Heart right ventricle (tissue), 16 donors: ENCODE measurements at regions not wholly inside any gene's neighbourhood (a gene's known extent, or its start where the extent isn't known, plus 50 kb on each side); places are given as distances from the start of the nearest gene placed in this dataset.

Source experiments
- ATAC-seq, 8 donors: fragments of 200-7000 bp; cut with Tn5 transposase; one replicate each; pipeline ENCODE4 v1.9.1; 2020; ENCODE audit warnings: mild to moderate bottlenecking in 8 of 8, moderate library complexity in 8 of 8, moderate number of reproducible peaks in 1 of 8
- DNase-seq, 2 donors: peaks; one replicate each; pipeline ENCODE4 v3.0.0-alpha.2; 2020
- H3K27ac ChIP-seq, 10 donors: fragments of 200-600 bp; sonication (generic) in 2 of 10; one replicate each; pipeline versions ENCODE4 v1.5.0 to v1.8.0; 2020 to 2022; ENCODE audit warnings: mild to moderate bottlenecking in 3 of 10
- H3K27me3 ChIP-seq, 7 donors: fragments of 200-600 bp; one replicate each; pipeline ENCODE4 v1.8.0; 2021 to 2022; ENCODE audit warnings: mild to moderate bottlenecking in 2 of 7
- H3K36me3 ChIP-seq, 9 donors: fragments of 200-600 bp; sonication (generic) in 1 of 9; one replicate each; pipeline versions ENCODE4 v1.5.0 to v1.8.0; 2020 to 2022; ENCODE audit warnings: mild to moderate bottlenecking in 2 of 9
- H3K4me1 ChIP-seq, 9 donors: fragments of 200-600 bp; sonication (generic) in 1 of 9; one replicate each; pipeline versions ENCODE4 v1.5.0 to v1.8.0; 2020 to 2022; ENCODE audit warnings: mild to moderate bottlenecking in 4 of 9
- H3K4me3 ChIP-seq, 10 donors: fragments of 200-600 bp; sonication (generic) in 2 of 10; one replicate each; pipeline versions ENCODE4 v1.5.0 to v1.8.0; 2020 to 2022; ENCODE audit warnings: mild to moderate bottlenecking in 7 of 10, moderate library complexity in 2 of 10
- H3K9me3 ChIP-seq, 11 donors: fragments of 200-600 bp in 10 of 11; sonication (generic) in 2 of 11; one replicate each; pipeline versions ENCODE4 v1.5.0 to v1.8.0; 2013 to 2022; ENCODE audit warnings: mild to moderate bottlenecking in 2 of 11, control low read depth in 1 of 11, moderate library complexity in 1 of 11
- WGBS, 2 donors: extraction: QIAGEN DNeasy Blood & Tissue Kit; methylation state at CpG; one replicate each; pipeline ENCODE4 v1.1.7; 2013; ENCODE audit warnings: inconsistent platforms in 1 of 2; 5-methylcytosine and 5-hydroxymethylcytosine counted together
- intact Hi-C, 10 donors: fragments of 100-400 bp; cut with DNase I; formaldehyde crosslinking; loops; one replicate each; pipeline versions ENCODE4 v1.11.1 to v1.14.2; 2022
- TF ChIP-seq, protein P1 (sequence below), 9 donors: fragments of 200-600 bp; sonication (generic) in 2 of 9; IDR thresholded peaks; one replicate each; pipeline versions ENCODE4 v1.5.0 to v1.8.0; 2021 to 2022; ENCODE audit warnings: antibody characterized with exemption in 9 of 9, mild to moderate bottlenecking in 5 of 9, moderate library complexity in 1 of 9
- donor health status: Arrhythmogenic right ventricular cardiomyopathy.
- donor health status: ischemic (EF 13 %, LVEDD 7.1; RV severe dilation, severe dysfunction).
- donor health status: healthy with polysubstance abuse.
- donor health status: DM: no; HTN: yes; CAD: no.
- donor health status: DM: no; HTN: no; CAD: no.
- donor health status: ischemic (EF 25% LVEDD 6.9; RV normal size, moderate dysfunction).
- donor health status: ischemic (EF 25% LVEDD 5.7; RV mildly dilated, moderate dysfunction).
- donor health status: healthy.
- donor health status: DM: yes; HTN: yes; CAD: no.
- donor health status: Ischemic cardiomyopathy.
- donor health status: ischemic (EF 35%, LVEDD 5.7; RV mildly dilated, moderate dysfunction).
- donor health status: nonischemic (EF 11% LVEDD 7.7; RV severe dilation, severe dysfunction).
- donor health status: DM: yes; HTN: yes; CAD: no.
- donor health status: PGD.
- donor health status: ischemic (EF 29% LVEDD 5.4; RV normal size, mild dysfunction).
- donor health status: nonischemic (EF 23%, LVEDD 6.1; RV moderate dilation, normal function).

DNA sequence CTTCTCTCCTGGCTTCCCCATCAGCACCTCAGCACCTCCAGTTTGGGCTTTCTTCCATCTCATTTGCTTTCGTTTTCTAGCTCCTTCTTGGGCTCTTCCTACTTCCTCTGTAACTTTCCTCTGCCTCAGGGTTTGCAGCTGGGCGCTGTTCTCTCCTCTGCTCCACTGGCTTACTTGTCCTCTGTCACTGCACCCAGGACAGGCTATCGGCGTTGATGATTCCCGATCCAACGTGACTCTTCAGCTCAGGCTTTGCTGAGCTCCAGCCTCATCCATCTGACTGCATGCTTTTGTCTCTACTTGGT, 362.4 kb downstream of the CYRIA start:
- ATAC-seq (no peak), DNase-seq (no peak)
- H3K27ac ChIP-seq, result no peak overlapping the region
- TF ChIP-seq, protein P1, sequence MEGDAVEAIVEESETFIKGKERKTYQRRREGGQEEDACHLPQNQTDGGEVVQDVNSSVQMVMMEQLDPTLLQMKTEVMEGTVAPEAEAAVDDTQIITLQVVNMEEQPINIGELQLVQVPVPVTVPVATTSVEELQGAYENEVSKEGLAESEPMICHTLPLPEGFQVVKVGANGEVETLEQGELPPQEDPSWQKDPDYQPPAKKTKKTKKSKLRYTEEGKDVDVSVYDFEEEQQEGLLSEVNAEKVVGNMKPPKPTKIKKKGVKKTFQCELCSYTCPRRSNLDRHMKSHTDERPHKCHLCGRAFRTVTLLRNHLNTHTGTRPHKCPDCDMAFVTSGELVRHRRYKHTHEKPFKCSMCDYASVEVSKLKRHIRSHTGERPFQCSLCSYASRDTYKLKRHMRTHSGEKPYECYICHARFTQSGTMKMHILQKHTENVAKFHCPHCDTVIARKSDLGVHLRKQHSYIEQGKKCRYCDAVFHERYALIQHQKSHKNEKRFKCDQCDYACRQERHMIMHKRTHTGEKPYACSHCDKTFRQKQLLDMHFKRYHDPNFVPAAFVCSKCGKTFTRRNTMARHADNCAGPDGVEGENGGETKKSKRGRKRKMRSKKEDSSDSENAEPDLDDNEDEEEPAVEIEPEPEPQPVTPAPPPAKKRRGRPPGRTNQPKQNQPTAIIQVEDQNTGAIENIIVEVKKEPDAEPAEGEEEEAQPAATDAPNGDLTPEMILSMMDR (IDR thresholded peaks at IDR 0.05), result no peak
- H3K4me3 ChIP-seq, result peak overlapping the region in 1 of 10 donors; percentile 17
- no peaks in the 10 kb centered on the region for H3K36me3 ChIP-seq
- peaks cover 0 to 37% (median 19%) of the 10 kb centered on the region in 7 donors for H3K27me3 ChIP-seq
- H3K4me1 ChIP-seq, result no peaks in the 10 kb centered on the region
- WGBS, 2 donors, result 59 to 67% methylated on average over 6 of the region's 6 CpGs
- intact Hi-C loops, result loop anchor here in 1 of 10 donors (10.0 kb wide), 1 partner anchor 302 kb away; no protein-coding TSS in a partner anchor
- H3K9me3 ChIP-seq, result peaks cover 0 to 22% (median 6%) of the 10 kb centered on the region in 11 donors

DNA sequence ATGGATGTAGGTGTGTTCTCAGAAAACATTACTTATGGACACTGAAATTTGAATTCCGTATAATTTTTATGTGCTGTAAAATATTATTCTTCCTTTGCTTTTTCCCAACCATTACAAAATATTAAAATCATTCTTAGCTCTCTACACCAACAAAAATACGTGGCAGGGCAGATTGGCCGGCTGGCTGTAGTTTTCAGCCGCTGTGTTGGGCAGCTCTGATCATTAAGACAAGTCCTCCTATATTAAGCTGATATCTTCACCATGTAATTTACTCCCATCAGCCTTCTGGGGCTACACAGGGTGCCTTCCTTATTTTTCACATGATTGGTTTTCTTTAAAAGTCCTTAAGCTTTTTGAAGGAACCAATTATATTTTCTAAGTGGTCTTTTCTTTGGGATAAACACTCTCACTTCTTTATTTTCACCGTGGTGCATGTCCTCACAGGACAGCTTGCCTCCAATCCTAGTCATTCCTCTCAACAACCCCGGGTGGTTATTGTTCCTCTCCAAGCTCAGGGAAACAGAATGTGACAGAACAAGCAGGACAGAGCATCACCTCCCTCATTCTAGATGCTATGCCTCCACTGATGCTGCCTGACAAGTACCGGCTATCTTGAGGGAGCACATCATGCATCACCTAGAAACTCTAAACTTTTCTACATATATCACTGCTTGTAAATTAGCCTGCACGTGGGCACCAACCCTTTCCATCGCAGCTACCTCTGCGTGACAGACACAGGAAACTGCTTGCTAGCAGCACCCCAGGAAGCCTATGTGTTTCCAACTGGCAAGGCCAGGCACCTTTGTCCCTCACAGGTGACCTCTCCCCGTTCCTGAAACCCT, 362.3 kb downstream of the MYCN start:
- 69 to 76% methylated on average over 11 of the region's 11 CpGs for WGBS, 2 donors
- peaks cover 0 to 22% (median 6%) of the 10 kb centered on the region in 11 donors for H3K9me3 ChIP-seq
- H3K27me3 ChIP-seq, result peaks cover 0 to 37% (median 18%) of the 10 kb centered on the region in 7 donors
- TF ChIP-seq, protein P1 (IDR thresholded peaks at IDR 0.05), result no peak
- no peaks in the 10 kb centered on the region for H3K36me3 ChIP-seq
- ATAC-seq (no peak), DNase-seq (no peak)
- intact Hi-C loops, result loop anchor here in 1 of 10 donors (10.0 kb wide), 1 partner anchor 302 kb away; no protein-coding TSS in a partner anchor
- H3K4me3 ChIP-seq, result peak overlapping the region in 1 of 10 donors; percentile 17
- no peaks in the 10 kb centered on the region for H3K4me1 ChIP-seq
- no peak overlapping the region for H3K27ac ChIP-seq

DNA sequence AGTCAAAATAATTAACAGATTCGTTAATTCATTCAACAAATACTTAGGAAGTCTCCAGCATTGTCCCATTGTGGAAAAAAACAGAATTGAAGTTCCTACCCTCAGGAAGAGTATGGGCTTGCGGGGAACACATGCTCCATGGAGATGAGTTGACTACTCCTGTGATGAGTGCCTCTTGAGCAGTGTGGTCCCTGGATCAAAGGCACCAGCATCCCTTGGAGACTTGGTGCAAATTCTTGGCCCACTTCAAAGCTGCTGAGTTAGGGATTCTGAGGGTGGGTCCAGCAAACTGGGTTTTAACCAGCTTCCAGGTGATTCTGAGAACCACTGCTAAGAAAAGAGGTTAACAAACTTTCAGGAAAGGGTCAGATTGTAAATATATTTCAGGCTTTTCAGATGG, 361.6 kb downstream of the MYCN start:
- H3K4me3 ChIP-seq, result no peak overlapping the region
- peaks cover 0 to 22% (median 6%) of the 10 kb centered on the region in 11 donors for H3K9me3 ChIP-seq
- WGBS, 2 donors, result 78 to 90% methylated on average over 2 of the region's 2 CpGs
- no peak overlapping the region for H3K27ac ChIP-seq
- intact Hi-C loops, result loop anchor here in 1 of 10 donors (10.0 kb wide), 1 partner anchor 303 kb away; no protein-coding TSS in a partner anchor
- no peak for DNase-seq
- TF ChIP-seq, protein P1 (IDR thresholded peaks at IDR 0.05), result no peak
- H3K27me3 ChIP-seq, result peaks cover 0 to 37% (median 13%) of the 10 kb centered on the region in 7 donors
- no peak for ATAC-seq
- no peaks in the 10 kb centered on the region for H3K36me3 ChIP-seq
- no peaks in the 10 kb centered on the region for H3K4me1 ChIP-seq

DNA sequence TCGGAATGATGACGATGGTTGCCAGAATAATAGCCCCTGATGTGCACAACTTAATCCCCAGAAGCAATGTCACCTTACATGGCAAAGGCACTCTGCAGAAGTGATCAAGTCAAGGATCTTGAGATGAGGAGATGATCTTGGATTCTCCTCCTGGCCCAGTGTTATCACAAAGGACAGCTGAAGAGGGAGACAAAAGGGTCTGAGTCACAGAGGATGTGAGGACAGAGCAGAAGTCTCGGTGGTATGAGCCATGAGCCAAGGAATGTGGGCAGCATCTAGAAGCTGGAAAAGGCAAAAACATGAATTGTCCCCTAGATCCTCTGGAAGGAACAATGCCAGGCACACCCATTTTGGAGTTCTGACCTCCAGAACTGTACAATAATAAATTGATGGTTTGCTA, 358.5 kb downstream of the MYCN start:
- 84 to 88% methylated on average over 3 of the region's 3 CpGs for WGBS, 2 donors
- Histone ChIP-seq H3K9me3 (peaks cover 0 to 22% (median 6%) of the 10 kb centered on the region in 11 donors), H3K27ac (no peak overlapping the region), H3K27me3 (peaks cover 0 to 15% (median under 1%) of the 10 kb centered on the region in 7 donors), H3K36me3 (no peaks in the 10 kb centered on the region), H3K4me3 (no peak overlapping the region), H3K4me1 (no peaks in the 10 kb centered on the region)
- intact Hi-C loops, result no loop called here
- TF ChIP-seq, protein P1 (IDR thresholded peaks at IDR 0.05), result no peak
- no peak for DNase-seq
- ATAC-seq, result no peak
